ENCODE measurements at regions not wholly inside any gene's neighbourhood (a gene's known extent, or its start where the extent isn't known, plus 50 kb on each side); places are given as distances from the start of the nearest gene placed in this dataset.

DNA sequence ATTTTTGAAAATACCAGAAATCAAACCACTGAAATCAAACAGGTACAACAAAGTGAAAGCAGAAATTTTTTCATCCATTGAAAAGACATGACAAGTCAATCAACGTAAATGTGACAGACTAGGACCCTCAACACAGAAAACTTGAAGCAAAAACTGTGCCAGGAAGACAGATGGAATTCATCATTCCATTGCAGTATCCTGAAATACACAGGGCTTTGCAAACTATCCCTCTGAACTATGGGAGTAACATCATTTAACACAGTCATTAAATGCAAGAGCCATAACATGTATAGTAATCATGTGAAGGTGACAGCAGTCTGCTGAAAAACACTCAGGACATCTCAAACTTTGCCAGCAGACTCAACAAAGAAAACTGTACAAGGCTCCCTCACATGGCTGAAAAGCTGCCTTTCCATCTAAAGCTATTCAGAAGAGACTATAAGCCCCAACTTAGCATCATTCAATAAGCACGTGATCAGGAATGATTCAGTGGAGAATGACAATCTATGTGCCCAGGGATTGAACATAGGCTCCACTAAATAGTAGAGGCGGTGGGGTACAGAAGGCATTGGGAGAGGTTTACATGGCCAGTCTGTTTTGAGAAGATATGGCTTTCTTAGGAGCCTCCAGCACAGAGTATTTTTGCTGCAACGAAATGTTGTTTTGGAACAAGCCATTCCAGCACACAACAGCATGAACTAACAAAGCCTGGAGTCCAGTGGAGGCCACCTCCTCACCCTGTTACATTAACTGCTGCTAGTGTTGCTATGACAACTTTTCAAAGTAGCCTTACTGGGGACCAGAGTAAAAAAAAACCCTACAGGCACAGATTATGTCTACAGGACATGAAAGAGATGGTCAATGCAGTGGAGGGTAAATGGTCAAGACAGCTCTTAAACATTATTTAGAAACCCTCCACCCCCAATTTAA is 274.5 kb upstream of the NOCT start:
- DNase-seq, result no peak

DNA sequence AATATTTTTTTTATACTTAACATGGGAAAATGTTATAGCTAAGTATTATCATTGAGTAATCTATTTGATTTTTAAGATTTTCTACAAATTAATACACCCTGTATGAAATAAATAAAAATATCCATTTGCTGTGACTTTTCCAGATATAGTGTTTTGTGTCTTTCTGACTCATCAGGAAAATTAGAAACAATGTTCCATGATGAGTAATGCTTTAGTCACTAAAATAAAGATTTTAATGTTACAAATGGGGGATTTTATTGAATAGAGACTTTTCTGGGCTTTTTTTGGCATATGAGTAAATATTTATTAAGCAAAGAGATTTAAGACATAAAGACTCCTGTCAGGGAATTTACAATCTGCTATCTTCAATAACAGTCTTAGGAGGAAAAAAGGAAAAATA is 279.2 kb upstream of the NOCT start:
- no peak for DNase-seq

DNA sequence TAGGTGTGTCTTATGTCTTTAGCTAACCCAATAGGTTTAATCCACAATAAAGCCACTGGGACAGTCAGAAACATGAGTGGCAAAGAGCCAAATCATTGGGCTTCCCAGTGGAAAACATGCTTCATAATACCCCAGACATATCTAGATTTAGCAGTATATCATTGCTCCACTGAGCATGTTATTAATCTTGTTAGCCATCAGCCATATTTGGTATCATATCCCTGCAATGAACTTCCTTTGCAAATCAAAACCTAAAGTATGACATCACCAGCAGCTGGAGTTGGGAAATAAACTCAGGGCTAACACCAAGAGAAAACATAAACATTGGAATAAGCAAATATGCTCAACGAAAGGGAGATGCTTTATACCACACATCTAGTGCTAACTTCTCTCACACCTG is 280.8 kb upstream of the NOCT start:
- no peak for DNase-seq

DNA sequence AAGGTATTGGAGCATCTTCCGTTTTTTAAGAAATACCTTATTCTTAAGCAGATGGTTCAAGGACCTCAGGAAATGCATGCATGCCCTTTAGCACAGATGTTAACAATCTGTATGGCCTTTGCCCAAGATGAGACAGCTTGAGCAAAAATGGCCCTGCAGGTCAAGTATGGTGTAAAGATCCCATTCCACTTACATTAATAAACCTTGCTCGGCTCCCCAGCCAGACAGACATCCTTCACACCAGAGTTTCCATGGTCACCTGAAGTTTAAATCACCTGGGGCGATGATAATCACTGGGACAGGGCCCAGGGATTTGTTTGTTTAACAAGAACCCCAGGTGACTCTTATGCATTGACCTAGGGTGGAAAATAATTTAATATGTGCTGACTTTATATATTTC is 287.0 kb upstream of the NOCT start:
- DNase-seq, result no peak

DNA sequence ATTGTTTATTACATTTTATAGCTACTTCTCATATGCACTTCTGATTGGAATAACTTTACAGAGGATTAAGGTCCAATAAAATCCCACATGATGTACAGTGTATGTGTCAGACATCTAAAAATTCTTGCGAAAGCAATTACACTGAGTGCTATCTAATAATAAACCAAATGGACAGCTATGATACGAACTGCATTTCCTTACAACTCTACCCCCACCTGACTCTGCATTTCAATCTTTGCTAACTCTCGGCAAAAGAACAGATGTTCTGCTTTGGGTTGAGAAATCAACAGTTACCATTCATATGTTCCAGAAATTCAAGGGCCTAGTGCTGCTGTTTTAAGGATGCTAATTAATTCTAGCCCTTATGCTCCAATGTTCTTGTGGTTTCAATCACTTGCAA is 287.9 kb upstream of the NOCT start:
- no peak for DNase-seq

DNA sequence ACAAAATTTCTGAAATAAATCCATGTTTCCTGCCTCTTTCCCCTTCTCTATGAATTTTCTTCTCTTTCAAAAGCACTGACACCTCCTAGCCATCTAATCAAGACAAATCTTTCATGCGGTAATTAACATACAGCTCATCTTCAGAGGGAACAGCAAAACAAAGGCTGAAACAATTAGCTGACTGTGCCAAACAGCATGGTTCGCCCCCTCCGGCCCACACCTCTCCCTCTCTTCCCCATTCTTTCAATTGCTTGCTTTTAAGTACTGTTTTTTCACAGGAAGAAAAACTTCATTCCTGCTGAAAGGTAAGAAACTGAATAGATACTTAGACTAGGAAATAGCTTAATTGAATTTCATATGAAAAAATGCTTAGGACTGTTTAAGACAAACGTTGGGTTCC is 291.1 kb upstream of the NOCT start:
- DNase-seq, result no peak

DNA sequence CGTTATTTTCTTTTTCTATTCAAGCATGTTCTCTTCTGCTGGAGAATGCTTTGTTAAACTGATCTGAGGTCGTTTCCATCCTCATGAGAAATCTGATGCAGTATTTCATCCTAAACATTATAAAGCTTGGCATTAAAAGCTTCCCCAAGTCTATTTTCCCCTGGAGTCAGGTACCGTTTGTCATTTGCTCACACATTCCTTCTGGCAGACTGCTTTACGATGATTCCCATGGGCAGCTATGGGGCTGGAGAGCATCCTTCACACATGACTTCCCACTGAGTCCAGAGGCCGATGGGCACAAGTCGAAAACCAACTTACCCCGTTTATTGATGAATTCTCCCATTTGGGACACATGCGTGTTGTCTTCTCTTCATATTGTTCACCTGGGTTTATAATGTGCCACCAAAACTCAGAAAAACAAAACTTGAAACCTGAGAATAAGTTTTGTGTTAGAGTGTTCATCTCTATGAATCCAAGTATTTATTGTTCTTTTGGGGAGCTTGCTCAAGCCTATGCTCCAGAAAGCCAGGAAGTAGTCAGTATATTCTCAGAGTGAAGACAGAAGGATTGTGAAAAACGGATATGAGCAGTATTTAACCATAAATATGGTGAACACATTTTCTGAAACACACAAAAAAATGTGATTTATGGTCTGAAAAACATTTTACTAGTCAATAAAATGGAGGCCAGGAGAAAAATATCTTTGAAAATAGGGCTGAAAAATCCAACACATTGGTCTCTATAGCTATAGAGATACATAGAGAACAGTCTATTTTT is 298.8 kb upstream of the NOCT start:
- no peak for DNase-seq

DNA sequence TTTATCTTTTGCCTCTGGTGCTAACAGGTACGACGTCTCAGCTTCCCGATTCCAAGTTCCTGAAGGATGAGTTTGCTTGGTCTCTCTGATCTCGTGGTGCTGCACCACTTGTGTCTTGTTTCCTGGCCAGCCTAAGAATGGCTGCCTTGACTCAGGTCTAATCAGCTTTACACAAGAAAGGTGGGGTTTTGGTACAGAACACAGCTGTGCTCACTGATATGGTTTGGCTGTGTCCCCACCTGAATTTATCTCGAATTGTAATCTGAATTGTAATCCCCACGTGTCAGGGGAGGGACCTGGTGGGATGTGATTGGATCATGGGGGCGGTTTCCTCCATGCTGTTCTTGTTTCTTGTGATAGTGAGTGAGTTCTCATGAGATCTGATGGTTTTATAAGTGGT is 305.3 kb upstream of the NOCT start:
- no peak for DNase-seq

DNA sequence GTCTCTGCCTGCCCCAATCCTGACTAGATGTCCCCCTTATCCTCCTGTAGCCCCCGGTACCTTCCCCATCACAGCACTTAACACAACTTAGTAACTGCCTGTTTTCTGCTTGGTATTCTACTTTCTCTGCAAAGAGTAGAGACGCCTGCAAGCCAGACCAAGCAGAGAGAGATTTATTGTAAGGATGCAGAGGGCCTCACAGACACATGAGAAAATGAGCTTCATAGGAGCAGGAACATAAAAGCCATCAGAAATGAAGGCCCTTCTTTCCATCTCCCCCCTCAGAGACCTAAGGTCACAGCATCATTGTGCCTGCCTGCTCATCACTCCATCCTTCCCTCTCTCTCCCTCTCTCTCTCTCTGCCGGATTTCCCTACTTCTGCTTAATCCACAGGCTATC is 305.7 kb upstream of the NOCT start:
- DNase-seq, result no peak

DNA sequence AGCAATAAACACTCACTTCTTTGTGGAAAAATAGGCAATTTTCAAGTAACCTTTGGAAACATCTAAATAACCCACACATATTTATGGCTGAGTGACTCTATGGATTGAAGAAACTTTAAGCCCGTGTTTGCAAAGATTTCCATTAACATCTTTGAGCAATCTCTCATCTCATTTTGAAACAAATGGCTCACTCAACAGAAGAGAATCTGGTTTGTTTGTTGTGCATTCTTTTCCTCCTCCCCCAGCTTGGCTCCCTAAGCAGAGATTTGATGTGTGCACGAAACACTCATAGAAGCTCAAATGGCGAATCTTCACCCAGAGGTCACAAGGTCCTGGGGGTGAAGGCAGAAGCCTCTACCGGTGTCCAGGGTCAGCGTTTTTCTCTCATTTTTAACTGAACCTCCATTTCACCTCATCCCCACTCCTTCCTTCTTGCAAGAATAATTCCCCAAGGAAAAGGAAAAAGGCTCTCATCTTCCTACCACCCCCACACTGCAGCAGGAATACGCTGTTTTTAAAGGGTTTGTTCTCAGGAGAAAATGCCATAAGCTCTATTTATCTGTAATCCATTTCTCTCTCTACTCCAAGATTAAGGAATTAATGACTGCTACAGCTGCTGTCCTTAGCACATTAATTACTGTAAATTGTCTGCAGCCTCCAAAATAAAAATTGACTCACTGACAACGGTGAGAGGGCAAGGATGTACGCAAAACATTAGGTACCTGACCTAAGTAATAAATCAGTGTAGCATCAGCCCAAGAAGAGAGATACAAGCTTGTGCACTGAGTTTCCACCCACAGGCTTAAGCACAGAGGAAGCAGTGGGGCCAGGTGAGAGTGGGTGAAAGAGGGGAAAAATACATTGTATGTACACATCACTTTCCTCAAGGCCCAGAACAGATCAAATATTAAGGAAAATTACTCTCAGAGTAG is 307.6 kb upstream of the NOCT start:
- no peak for DNase-seq

DNA sequence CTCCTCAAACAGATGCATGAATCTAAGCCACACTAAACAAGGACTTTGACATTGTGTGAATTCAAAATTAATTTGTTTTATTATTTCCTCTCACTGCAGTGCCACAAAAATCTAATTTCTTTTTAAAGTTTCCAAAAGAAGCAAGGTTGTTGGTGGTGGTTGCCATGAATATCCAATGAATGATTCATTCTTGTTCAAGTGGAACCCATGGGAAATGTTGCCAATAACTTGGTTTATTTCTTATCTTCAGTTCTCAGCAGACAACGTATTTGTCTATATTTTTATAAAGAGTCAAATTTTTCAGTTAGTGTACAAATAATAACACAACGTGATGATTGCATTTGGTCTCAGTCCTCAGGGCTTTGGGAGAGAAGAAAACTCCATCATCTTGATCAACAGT is 309.4 kb upstream of the NOCT start:
- DNase-seq, result no peak

DNA sequence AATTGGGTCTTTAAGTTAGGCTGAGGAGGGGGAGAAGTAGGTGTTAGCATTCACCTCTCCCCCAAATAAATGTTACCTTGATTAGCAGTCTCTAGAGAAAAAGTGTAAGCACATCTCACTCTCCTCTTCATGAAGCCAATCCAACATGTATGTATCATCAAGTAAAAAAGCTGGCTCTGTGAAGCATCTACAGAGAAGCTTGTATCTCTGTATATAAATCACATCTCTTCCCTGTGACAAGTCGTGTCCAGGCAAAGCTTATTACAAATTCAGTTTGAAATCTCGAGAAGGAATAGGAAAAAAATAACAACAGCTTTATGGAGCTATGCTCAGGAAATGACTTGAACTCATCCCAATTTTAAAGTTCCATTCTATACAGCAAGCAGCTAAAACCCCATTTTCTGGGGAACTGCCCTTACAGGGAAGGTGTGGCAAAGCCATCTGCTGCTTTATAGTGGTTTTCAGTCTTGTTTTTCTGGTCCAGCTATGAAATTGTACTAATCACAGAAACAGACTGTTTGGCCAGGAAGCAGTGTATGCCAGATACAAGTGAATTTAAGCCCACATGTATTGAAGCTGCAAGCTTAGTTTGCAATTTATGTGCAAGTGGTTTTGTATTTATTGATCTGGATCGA is 313.3 kb upstream of the NOCT start:
- DNase-seq, result no peak

DNA sequence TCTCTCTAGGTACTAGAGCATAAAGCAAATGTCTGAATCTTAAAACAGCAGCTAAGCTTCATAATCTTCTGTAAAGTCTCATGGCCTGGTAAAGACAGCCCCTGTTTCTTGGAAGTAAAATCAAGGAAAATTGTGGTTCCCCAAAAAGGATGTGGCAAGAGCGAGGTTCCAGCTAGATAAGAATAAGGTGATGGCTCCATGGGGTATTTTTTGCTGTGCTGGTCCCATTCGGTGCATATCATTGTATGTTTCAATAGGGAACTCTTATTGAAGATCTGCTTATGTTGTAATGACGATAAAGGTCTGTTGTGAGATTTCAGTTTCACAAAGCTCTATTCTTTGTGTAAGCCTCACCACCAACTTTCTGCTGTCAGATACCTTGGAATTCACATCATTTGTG is 316.9 kb upstream of the NOCT start:
- DNase-seq, result no peak

DNA sequence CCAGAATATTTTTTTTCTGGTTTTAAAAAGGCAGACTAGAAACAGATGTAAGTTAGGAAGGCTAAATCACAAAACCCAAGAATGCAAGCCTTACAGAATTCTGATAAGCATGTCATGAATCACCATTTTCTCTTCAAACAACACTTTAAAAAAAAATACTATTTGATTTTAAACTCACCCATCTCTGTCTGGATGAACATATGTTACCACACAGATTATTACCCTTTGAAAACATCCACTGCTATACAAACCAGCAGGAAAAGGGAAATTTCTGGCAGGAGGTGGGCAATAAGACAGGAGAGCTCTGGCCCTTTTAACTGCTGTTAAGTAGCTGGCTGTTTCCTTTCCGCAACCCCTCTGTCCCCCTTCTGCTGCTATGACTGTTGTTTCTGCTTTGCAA is 317.7 kb upstream of the NOCT start:
- no peak for DNase-seq

DNA sequence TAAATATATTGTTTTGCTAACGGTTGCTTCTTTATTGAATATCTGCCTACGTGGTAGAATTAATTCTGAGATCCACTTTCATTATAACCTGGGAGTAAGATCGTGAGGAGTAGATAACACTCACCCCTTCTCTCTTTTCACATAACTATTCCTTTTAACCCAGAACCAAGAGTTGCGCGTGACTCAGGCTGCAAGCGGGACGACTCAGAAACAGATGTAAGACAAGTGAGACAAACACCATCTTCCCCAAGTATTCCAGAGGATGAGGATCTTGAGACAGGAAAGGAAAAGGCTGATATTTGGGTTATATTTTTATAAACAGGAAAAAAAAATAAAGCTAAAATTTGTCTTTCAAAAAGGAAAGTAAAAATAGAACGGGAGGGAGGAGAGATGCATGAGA is 318.8 kb upstream of the NOCT start:
- no peak for DNase-seq

DNA sequence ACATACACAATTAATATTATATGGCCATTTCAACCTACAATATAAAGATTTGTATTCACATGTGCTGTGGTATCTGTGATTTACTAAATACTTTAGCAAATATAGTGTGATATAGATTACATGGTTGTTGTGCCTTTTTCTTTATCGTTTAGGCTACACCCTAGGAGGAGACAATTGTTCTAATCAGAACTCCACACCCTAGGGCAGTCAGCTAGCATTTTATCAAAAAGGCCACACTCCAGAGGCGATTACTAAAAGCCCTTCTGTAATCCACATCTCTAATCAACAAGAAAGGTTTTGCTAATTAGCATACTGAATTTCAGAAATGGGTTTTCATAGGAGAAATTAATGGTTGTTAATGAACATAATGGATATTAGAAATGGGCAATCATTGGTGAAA is 319.5 kb upstream of the NOCT start:
- DNase-seq, result no peak

DNA sequence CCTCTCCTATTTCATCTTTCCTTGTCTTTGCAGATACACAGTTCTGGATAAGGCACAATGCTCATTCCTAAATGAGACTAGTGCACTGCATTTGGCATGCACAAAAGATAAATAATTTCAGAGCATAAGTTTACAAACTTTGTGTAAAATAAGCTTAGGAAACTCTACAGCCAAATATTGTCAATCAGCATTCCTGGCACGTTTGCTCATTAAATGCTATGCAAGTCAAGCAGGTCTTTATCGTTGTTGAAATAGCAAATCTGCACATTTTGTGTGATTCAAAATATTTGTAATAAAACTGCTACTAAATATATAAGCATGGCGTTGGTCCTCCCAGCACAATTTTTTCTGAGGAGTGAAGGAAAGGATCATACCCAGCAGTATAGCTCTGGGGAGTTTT is 322.1 kb upstream of the NOCT start:
- no peak for DNase-seq

DNA sequence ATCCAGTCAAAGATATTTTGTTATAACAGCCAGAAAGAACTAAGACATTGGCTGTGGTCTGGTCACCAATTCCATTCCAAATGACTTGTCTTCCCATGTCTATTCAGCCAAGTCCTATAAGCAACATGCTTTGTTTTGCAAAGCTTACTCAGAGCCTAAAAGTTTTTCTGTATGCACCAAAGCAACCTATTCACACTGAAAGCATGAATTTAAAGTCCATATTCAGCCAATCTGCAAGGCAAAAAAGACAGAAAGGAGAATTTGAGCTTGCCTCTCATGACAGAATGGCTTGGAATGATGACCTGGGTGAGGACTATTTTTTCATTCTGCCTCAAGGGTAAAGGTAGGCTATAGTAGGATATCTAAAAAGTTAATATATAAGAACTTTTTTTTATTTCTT is 323.2 kb upstream of the NOCT start:
- DNase-seq, result no peak

DNA sequence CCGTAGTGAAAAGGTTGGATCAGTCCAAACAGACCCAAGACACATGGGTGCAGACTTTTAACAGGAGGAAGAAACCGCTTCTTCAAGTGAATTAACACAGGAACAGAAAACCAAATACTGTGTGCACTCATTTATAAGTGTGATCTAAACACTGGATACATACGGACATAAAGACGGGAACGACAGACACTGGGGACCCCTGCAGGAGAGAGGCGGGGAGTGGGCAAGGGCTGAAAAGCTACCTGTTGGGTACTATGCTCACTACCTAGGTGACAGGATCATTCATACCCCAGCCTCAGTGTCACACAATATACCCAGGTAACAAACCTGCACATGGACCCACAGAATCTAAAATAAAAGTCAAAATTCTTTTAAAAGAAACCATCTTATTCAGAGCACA is 326.0 kb upstream of the NOCT start:
- no peak for DNase-seq

DNA sequence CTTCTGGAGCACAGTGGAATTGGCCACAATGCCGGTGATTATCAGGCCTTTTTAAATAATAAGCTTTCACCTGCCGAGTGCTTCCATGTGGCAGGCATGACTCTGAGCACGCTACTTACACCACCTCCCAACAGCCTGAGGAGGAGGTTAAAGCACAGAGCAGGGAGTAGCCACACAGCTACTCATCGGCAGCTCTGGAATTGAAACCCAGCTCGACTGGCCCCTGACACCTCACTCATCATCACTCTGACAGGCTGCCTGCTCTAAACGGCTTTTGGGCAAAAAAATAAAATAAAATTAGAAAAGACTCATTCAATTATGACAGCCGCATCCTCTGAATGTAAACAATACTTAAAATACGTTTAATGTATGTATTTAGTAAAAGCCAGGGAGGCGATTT is 326.4 kb upstream of the NOCT start:
- no peak for DNase-seq

DNA sequence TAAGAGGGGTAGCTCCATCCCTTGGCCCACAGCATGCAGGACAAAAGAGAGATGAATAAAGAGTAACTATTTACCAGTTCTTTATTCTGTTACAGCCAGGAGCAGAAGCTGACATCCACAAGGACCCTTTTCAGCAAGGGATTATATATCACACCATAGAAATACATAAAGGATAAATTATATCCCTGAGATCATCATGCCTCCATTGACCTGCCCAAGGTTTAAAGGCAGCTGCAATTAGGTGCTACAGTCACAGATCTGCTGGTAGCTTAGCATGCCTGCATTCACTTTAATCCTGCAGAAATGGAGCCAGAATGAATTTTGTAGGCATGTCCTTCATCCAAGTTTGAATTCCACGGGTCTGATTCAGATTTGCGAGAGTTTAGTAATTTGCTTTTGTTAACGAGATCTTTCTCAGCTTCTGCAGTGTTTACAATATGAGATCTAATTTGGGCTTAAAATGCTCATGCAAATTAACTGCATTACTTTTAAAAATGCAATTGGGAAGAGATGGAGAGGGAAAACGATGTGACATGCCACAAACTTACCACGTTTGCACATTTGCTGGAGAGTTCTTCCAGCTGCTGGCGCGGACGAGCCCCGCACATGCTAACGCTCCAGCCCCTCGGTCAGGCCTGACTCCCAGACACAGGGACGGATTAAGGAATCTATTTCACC is 327.0 kb upstream of the NOCT start:
- DNase-seq, result no peak
